Head of caudate nucleus (tissue), 42 donors: ENCODE measurements at regions not wholly inside any gene's neighbourhood (a gene's known extent, or its start where the extent isn't known, plus 50 kb on each side); places are given as distances from the start of the nearest gene placed in this dataset.

ENCODE experiments used
- DNase-seq, 42 donors: peaks; one replicate each; pipeline versions ENCODE4 v3.0.0 to v3.0.0-alpha.2; 2020 to 2021; ENCODE audit warnings: mixed read lengths in 7 of 42
- intact Hi-C: fragments of 100-400 bp; cut with DNase I; formaldehyde crosslinking; loops from one replicate; pipeline ENCODE4 v1.15.0; 2022

GRCh38 chr17:79680318-79680695 is 50.4 kb upstream of the ENPP7 start:
- no peak for DNase-seq
- intact Hi-C loops = no loop called here

DNA sequence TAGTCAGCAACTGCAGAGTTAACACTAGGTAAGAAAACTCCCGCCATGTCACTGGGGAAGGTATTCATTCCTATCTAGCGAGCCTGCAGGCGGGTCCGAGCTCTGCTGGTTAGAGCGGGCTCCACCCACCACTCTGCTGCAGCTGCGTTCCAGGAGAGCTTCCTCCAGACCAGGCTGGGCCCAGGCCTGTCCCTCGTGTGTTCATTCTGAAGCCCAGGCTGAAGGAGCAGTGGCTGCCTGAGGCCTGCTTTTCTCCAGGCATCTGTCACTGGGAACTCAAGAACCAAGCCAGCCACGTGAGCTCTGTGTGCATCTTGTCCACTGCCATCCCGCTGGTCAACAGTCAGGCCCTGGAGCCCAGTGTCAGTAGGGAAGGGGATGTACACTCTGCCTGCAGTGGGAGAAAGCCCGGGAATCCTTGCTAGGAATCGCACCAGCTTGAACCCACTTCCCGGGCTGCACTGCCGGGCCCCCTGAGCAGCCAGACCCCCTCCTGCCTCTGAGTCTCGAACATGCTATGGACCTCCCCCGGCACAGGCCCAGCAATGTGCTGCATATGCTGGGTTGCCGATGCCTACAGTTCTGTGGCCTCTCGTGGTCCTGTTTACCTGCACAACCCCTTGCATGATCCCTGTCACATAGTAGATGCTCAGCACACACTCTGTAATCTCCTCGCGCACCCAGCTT is 51.0 kb upstream of the ENPP7 start:
- intact Hi-C loops = no loop called here
- DNase-seq = no peak

- intact Hi-C loops = no loop called here
- no peak for DNase-seq
Observed at GRCh38 chr17:79678736-79679255, 51.9 kb upstream of the ENPP7 start.

GRCh38 chr17:79678091-79678735 is 52.5 kb upstream of the ENPP7 start:
- intact Hi-C loops = no loop called here

GRCh38 chr17:79677646-79678045 is 53.1 kb upstream of the ENPP7 start:
- intact Hi-C loops = no loop called here
- DNase-seq = no peak

More at GRCh38 chr17:79678091-79678735, 52.5 kb upstream of the ENPP7 start:
- DNase-seq = no peak

DNA sequence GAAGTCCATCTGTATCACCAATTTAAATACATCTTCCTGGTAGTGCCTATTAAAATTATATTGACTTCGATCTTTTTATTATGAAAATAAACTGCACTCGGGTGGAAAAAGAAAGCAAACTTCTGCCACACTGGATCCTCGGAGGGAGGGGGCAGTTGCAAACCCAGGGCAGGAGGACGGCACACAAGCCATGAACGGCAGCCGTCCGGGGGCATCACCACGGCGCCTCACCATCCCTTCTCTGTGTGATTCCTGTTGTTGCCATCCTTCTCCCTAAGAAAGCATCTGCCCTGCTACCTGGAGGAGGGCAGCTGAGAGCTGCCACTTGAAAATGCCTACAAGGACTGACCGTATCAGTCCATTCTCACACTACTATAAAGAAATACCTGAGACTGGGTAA is 53.9 kb upstream of the ENPP7 start:
- intact Hi-C loops = no loop called here
- DNase-seq = no peak

DNA sequence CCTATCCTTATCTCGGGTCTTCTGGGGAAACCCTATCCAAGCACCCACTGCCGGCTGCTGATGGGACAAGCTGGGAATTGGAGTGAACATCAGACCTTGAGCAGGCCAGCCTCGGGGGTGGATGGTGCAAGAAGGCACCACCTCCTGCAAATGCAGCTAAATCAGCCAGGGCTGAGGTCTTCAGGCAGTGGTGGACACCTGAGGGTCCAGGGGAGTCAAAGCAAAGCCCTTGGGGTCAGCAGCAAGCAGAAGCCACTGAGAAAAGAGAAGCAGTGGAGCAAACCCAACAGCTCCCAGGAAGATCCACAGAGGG is 55.4 kb upstream of the ENPP7 start:
- intact Hi-C loops = no loop called here
- no peak for DNase-seq

DNA sequence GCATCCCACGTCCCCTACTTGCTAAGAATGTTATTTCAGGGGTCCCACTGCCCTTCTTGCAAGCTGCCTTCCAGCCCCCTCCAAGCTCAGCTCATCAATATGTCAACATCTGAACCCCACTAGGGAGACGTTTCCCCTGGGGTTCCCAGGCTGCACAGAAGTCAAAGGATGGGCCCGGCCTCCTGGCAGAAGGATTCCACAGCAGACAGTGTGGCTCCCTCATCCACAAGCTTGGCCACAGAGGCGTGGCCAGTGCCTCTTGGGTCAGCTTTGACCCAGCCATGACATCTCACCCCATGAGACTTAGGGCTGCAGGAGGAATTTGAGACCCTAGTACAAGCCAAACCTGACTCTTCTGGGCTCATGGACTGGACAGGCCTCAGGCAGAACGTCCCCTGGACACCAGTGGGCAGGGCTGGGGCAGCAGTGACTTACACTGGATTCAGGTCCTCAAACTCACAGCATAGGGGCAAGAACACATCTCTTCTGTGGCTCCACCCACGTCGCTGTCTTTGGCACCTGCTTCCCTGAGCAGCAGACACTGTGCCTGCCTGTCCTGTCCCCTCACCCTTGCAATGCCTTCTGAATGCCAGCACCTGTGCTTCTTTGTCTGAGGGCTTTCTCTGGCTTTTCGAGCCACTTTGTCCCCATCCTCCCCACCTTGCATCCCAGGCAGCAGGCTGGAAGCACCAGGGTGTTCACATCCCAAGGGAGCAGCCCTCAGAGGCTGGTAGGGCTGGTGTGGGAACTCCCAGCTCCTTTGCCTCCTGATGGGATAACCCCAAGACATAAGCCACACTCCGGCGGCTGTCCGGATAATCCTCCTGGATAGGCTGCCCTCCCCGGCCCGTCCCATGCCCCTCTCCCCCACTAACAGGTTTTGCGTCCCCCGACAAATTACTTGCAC is 56.0 kb upstream of the ENPP7 start:
- intact Hi-C loops = no loop called here
- no peak for DNase-seq

GRCh38 chr17:79673517-79673916 is 57.2 kb upstream of the ENPP7 start:
- DNase-seq = no peak
- intact Hi-C loops = no loop called here

DNA sequence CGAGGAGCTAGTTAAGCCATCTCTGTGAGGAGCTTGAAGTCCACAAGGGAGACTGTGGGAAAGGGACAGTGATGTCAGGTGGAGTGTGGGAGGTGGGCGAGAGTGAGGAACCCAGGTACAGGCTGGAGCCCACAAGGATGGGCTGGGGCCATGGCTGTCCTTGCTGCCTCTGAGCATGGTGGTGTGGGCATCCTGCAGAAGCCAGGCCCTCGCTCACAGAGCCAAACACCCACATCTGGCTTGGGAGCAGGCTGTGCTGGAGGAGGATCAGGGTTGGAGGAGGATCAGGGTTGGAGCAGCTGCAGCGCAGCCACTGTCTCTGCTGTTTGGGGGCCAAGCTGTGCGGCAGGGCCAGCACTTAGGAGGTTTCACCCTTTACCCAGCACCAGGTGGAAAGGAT is 58.2 kb upstream of the ENPP7 start:
- intact Hi-C loops = no loop called here
- no peak for DNase-seq

DNA sequence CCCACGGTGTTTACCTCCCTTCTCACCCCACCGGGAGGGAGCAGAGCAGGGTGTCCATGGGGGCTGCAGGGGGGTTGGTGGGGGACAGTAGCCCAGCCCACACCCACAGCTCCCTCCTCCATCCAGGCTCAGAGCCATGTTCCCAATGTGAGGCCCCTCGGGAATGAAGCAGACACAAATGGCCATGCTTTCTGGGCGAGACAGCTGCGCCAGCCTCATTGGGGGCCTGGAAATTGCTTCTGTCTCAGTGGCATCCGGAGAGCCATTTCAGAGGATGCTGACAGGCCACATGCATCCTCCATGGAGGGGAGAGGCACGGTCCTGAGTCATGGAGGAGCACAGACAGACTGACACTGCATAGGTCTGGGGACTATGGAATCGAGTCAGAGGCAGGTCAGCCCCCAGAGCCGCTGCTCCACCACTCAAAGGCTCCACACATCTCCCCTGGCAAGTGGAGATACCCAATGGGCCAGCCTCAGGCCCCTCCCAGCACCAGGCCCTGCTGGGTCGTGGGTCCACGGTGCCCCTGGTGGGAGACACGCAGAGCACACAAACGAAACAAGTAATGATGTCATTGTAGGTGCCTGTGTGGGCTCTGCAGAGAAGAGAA is 59.6 kb upstream of the ENPP7 start:
- intact Hi-C loops = no loop called here
- no peak for DNase-seq

DNA sequence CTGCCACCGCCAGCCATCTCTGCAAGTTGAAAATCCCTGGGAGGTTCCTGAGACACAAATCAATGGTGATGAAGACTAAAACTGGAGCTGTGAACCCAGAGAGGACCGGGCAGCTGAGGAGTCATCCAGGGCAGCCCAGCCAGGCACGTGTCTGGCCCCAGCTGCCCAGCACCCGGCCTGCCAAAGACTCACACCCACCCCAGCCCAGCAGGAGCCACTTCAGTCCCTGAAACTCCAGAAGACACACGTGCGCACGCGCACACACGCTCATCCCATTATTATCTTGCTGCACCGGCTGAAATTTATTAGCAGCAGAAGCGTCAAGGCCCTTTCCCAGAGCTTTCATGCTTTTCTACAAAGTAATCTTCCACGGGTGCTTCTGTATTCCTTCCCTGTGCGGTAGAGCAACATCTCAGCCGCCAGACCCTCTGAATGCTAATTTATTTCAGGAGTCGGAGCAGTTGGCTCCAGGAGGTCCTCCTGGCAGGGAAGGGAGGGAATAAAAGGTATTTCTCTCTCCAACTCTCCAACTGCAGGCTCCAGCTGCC is 59.8 kb upstream of the RBFOX3 start:
- peak in 1 of 42 donors; percentile 18 for DNase-seq
- intact Hi-C loops = no loop called here

DNA sequence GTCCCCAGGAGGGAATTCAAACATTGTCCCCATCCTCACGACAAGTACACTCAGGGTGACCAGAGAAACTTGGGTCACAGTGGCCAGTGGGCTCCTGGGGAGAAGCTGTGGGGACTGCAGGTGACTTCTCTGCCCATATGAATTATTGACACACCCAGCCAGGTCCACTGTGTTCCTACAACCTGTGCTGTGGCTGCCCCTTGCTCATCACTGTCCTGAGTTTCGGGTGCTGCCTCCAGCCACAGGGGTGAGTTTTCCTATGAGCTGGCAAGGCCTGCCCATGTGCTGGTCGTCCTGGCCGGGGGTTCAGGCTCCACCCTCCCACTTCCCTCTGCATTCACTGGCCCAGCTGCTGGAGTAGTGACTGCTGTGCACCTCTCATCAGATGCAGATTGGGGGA is 59.0 kb upstream of the RBFOX3 start:
- DNase-seq = no peak
- intact Hi-C loops = no loop called here

DNA sequence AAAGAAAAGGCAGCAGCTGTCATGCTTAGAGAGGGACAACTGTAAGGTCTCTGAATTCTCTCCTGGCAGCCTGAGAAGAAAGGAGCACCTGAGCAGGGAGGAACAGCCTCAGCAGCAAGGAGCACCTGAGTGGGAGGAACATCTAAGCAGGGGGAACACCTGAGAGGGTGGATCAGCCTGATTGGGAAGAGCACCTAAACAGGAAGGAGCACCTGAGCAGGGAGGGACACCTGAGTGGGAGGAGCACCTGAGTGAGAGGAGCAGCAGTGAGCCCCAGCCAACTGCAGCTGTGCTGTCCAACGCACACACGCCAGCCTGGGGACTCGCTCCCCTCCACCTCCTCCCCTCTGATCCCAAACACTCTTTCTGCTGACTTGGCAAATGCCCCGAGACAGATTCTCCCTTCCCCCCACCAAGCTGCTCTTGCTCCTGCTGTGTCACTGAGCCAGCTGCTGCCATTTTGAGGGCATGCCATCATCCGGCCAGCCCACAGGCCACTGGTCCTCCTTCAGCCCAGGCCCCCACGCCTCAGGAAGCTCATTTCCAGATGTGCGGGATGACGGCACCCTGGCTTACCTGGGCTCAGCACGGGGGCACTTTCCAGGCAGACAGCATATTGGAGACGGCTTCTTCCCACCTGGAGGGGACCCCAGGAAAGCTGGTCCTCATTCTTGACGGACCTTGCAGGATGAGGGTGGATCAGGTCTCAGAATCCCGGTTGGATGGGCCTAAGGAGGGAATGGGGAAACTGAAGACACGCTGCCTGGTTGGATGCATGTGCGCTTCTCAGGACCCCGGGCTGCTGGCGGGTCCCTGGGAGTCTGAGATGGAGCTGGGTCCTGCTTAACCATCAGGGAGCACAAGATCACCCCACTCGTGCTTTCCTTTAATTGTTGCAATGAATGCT is 57.7 kb upstream of the RBFOX3 start:
- intact Hi-C loops = no loop called here
- peak in 2 of 42 donors; percentile 19 to 29 for DNase-seq

DNA sequence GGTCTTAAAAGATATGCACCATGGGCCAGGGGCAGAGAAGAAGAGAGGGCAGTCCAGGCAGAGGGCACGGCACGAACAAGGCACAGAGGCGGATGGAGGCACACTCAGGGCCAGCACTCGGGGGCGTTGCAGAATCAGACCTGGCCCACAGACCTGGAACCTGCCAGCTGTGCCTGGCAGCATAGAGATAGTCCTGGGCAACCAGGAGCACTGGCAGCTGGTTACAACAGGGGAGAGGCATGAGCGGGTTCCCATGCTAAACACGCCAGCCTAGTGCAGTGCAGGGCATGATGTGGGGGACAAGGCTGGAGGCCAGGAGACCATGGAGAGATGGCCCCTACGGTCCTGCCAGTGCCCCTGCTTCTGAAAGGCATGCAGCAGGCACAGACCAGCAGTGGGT is 56.9 kb upstream of the RBFOX3 start:
- DNase-seq = peak in 2 of 42 donors; percentile 15 to 22
- intact Hi-C loops = no loop called here

DNA sequence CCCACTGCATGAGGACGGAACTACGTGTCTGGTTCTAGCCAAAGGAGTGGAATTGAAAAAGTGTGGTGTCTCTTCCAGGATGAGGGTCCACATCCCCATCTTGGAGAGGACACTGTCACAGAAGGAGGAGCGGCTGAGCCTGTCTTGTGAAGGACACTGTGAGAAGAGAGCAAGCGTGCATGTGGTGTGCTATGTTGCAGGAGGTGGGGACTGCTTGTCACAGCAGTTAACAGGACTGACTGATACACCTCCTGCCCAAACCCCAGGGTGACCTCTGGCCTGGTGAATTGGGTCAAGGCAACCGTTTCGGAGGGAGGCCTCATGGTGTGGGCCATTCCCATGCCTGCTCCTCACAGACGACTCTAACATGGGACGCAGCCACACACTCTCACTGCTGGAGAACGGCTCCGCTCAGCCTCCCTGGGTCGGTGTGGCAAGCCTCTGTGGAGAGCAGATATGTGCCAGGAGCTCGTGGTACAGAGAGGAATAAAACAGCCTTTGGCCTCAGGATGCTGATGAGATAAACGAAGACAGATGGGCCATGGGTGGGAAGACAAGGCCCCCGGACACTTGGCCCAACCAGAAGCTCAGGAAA is 56.4 kb upstream of the RBFOX3 start:
- intact Hi-C loops = no loop called here
- peak in 2 of 42 donors; percentile 15 to 27 for DNase-seq

DNA sequence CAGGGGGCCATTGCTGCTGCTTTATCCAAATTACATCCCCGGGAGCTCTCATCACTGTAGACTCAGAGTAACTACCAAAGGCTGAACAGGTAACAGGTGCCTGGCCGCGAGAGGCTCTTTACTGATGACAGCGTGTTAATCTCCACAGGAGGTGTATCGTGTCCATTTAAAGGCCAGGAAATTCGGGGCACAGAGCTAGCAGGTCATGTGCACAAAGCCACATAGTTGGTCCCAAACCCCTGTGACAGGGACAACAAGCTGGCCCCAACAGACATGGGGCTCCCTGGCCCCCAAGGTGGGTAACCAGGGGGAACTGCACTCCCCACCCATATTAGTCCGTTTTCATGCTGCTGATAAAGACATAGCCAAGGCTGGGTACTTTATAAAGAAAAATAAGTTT is 55.3 kb upstream of the RBFOX3 start:
- peak in 4 of 42 donors; percentile 1 to 16 (median 4) for DNase-seq
- intact Hi-C loops = no loop called here
